GM20000 (cell line): ENCODE measurements at regions not wholly inside any gene's neighbourhood (a gene's known extent, or its start where the extent isn't known, plus 50 kb on each side); places are given as distances from the start of the nearest gene placed in this dataset.
"Not testable (repeated sequence)": the region's sequence is repeated elsewhere in the genome, so short reads cannot be mapped to it uniquely, and the experiment has no call there.

Experiments
- DNase-seq: peaks from one replicate; pipeline ENCODE4 v3.0.0; 2012; ENCODE audit warnings: low spot score
- TF ChIP-seq, protein P1 (sequence below): IDR thresholded peaks from 2 replicates; pipeline ENCODE4 v1.5.1; 2012; ENCODE audit warnings: mild to moderate bottlenecking, control low read depth; ENCODE audit errors: extremely low read depth, missing control alignments

DNA sequence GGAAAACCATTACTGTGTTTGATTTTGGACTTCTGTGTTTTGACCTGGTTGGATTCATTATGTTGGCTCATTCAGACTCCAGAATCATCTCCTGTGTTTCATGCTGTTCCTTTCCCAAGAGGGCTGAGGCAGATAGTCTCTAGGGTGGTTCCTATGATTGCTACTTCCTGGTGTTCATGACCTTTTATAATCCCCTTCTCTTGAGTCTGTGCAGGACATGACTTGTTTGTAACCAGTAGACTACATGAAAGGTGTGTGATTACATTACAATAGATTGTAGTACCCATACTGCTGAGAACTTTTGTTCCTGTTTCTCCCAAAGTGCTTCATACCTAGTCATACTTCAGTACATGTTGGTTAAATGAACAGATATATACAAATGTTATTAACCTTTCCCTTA lies 700.6 kb downstream of the METTL15 start:
- DNase-seq, result no peak

DNA sequence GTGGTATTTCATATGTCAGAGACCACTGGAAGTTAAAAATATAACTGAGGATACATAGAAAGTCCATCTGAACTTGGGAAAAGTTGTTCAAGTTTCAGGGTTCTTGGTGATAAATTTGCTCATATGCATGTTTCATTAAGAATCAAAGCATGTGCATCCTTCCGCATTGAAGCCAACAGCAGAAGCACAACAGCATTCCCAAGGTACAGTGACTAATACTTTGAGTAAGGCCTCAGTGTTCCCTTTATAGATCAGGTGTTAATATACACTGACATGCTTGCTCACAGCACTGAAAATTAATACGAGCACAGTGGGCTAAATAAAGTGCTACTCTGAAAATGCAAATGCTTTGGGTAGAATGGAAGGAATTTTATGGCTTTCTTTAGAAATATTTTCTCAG lies 691.1 kb downstream of the METTL15 start:
- no peak for DNase-seq
- TF ChIP-seq, protein P1, sequence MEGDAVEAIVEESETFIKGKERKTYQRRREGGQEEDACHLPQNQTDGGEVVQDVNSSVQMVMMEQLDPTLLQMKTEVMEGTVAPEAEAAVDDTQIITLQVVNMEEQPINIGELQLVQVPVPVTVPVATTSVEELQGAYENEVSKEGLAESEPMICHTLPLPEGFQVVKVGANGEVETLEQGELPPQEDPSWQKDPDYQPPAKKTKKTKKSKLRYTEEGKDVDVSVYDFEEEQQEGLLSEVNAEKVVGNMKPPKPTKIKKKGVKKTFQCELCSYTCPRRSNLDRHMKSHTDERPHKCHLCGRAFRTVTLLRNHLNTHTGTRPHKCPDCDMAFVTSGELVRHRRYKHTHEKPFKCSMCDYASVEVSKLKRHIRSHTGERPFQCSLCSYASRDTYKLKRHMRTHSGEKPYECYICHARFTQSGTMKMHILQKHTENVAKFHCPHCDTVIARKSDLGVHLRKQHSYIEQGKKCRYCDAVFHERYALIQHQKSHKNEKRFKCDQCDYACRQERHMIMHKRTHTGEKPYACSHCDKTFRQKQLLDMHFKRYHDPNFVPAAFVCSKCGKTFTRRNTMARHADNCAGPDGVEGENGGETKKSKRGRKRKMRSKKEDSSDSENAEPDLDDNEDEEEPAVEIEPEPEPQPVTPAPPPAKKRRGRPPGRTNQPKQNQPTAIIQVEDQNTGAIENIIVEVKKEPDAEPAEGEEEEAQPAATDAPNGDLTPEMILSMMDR, result no peak

More for the DNA sequence above, 700.6 kb downstream of the METTL15 start:
- TF ChIP-seq, protein P1, result no peak

DNA sequence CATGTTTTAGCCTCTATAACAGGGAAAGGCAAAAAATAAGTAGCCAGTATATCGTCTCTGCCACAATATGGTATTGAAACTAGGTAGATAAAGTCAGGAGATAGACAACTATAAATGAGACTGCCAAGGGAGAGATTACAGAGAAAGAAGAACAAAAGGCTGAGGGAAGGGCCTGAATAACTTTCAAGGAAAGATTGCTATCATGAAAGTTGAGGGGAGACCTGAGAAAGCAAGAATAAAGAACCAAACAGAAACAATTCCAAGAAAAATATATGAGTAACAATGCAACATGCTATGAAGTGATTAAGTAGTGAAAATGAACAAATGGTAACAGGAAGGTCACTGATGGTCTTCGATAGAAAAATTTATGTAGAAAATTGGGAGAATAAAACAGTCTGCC lies 690.1 kb downstream of the METTL15 start:
- TF ChIP-seq, protein P1, result no peak
- no peak for DNase-seq

DNA sequence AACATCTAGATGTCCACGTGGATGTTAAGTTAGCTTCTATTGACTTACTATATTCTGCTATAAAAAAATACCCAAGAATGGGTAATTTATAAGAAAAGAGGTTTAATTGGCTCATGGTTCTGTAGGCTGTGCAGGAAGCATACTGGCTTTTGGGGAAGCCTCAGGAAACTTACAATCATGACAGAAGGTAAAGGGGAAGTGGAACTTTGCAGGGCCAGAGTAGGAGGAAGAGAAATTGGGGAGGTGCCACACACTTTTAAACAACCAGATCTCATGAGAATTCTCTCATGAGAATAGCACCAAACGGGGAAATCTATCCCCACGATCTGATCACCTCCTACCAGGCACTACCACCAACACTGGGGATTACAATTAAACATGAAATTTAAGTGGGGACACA lies 689.3 kb downstream of the METTL15 start:
- no peak for DNase-seq

DNA sequence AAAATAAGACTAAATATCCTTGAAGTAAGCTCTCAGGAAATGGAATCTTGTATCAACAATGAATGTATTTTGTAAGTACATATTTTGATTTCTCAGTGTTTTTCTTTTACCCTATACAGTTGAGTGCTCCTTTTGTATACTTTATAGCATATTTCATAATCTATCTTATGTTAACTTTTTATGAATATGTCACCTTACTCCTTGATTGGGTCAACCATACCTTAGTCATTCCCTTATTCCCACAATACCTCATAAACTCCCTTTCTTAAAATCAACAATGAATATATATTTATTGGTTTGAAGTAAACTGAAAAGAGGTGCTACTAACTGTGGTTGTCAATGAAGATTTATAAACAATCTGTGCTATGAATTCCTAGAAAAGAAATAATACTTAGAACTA lies 686.2 kb downstream of the METTL15 start:
- TF ChIP-seq, protein P1, result no peak
- DNase-seq, result no peak

More for the DNA sequence above, 689.3 kb downstream of the METTL15 start:
- TF ChIP-seq, protein P1, result no peak

DNA sequence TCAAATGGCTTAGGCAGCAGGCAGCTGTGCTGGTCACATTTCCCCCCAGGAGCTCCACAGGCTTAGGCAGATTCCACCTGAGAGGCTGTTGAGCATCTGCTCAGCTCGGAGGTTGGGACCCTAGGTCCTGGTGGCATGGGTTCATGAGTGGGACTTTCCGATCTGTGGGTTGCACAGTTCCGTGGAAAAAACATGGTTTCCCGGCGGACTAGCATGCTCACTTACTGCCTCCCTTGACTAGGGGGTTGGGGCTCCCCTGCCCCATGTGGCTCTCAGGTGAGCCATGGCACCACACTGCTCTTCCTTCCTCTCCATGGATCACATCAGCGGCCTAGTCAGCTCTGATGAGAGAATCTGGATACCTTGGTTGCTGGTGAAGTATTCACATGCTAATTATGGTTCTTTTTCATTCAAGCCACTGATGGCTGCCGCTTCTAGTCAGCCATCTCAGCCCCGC lies 685.1 kb downstream of the METTL15 start:
- TF ChIP-seq, protein P1, result no peak
- no peak for DNase-seq

DNA sequence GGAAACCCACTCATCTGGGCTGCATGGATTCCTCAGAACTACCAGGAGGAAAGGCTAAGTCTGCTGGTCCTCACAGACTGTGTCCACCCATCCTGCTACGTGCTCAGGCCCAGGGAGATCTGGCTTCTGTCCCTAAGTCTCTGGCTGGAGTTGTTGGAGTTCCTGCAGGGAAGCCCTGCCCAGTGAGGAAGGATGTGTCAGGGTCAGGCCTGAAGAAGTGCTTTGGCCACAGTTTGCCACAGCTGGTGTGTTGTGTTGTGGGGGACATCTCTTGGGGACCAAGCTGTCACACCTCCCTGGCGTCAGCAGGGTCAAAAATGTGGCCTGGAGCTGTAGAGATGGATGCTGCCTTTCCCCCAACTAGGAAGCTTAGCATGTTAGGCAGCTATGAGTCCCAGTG lies 684.7 kb downstream of the METTL15 start:
- DNase-seq, result no peak
- TF ChIP-seq, protein P1, result no peak

DNA sequence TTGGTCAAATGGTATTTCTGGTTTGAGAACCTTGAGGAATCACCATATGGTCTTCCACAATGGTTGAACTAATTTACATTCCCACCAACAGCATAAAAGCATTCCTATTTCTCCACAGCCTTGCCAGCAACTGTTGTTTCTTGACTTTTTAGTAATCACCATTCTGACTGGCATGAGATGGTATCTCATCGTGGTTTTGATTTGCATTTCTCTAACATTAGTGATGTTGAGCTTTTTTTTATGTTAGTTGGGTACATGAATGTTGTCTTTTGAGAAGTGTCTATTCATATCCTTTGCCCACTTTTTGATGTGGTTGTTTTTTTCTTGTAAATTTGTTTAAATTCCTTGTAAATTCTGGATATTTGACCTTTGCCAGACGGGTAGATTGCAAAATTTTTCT lies 679.7 kb downstream of the METTL15 start:
- DNase-seq, result not testable (repeated sequence)
